ENCODE measurements at regions not wholly inside any gene's neighbourhood (a gene's known extent, or its start where the extent isn't known, plus 50 kb on each side); places are given as distances from the start of the nearest gene placed in this dataset.
"Not testable (repeated sequence)": the region's sequence is repeated elsewhere in the genome, so short reads cannot be mapped to it uniquely, and the experiment has no call there.

DNA sequence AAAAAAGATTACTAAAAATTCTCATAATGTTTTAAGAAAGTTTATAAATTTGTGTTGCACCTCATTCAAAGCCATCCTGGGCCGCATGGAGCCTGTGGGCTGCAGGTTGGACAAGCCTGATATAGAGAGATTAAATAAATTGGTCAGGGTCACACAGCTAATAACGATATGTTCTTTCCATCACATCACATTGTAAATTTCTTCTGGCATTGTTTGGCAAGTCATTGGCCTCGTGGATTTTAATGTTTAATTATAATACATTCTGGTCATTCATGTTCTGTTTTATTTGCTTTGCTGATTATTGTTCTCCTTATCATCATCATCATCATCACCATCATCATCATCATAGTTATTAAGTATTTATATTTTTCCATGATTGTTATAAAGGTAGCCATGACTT is 157.3 kb downstream of the DIO2 start:
- no peak for DNase-seq (ENCODE audit: low read depth)
- TF ChIP-seq, protein P1, sequence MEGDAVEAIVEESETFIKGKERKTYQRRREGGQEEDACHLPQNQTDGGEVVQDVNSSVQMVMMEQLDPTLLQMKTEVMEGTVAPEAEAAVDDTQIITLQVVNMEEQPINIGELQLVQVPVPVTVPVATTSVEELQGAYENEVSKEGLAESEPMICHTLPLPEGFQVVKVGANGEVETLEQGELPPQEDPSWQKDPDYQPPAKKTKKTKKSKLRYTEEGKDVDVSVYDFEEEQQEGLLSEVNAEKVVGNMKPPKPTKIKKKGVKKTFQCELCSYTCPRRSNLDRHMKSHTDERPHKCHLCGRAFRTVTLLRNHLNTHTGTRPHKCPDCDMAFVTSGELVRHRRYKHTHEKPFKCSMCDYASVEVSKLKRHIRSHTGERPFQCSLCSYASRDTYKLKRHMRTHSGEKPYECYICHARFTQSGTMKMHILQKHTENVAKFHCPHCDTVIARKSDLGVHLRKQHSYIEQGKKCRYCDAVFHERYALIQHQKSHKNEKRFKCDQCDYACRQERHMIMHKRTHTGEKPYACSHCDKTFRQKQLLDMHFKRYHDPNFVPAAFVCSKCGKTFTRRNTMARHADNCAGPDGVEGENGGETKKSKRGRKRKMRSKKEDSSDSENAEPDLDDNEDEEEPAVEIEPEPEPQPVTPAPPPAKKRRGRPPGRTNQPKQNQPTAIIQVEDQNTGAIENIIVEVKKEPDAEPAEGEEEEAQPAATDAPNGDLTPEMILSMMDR (IDR thresholded peaks at IDR 0.05; ENCODE audit: control insufficient read depth, insufficient read depth, low read depth, low read length, missing control alignments): no peak

DNA sequence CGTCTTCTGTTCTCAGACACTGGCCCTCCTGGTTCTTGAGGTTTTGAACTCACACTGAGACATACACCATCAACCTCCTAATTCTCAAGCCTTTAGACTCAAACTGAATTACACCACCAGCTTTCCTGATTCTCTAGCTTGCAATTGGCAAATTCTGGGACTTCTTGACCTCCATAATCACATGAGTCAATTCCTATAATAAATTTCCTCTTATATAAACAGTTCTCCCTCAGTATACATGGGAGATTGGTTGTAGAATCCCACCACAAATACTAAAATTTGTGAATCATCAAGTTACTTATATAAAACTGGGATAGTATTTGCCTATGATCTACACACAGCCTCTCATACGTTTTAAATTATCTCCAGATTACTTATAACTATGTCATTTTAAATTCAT is 162.2 kb downstream of the DIO2 start:
- TF ChIP-seq, protein P1 (IDR thresholded peaks at IDR 0.05; ENCODE audit: control insufficient read depth, insufficient read depth, low read depth, low read length, missing control alignments): no peak
- H3K4me3 ChIP-seq (ENCODE audit: control insufficient read depth, low read depth, low read length): no peak overlapping the region
- DNase-seq (ENCODE audit: low read depth): no peak

More for the DNA sequence above, 157.3 kb downstream of the DIO2 start:
- H3K4me3 ChIP-seq (ENCODE audit: control insufficient read depth, low read depth, low read length): no peak overlapping the region

DNA sequence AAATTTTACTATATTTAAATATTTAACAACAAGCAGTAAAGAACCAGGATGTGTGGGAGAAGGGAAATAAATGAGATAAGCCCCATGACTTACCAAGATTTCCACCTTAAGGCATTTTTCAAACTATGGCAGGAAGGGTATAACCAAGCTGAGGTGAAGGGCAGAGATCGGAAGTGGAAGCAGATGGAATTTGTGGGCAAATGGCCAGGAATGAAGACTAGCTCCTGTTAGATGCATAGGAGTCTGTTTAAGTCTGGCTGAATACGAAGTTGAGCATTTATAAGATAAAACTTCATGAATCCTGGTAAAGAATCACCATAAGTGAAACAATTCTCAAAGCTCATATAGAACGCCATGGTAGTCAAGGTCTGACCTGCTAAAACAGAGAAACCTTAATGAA is 163.5 kb downstream of the DIO2 start:
- TF ChIP-seq, protein P1 (IDR thresholded peaks at IDR 0.05; ENCODE audit: control insufficient read depth, insufficient read depth, low read depth, low read length, missing control alignments): no peak
- H3K4me3 ChIP-seq (ENCODE audit: control insufficient read depth, low read depth, low read length): no peak overlapping the region
- DNase-seq (ENCODE audit: low read depth): no peak

DNA sequence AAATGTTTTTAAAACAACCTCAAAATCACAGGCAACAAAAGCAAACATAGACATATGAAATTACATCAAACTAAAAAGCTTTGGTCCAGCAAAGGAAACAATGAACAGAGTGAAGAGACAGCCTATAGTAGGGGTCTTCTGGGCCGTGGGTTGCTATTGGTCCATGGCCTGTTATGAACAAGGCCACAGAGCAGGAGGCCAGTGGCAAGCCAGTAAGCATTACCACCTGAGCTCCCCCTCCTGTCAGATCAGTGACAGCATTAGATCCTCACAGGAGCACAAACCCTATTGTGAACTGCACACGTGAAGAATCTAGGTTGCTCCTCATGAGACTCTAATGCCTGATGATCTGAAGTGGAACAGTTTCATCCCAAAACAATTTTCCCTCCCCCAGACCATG is 174.0 kb downstream of the DIO2 start:
- H3K4me3 ChIP-seq (ENCODE audit: control insufficient read depth, low read depth, low read length): no peak overlapping the region
- no peak for DNase-seq (ENCODE audit: low read depth)
- TF ChIP-seq, protein P1 (IDR thresholded peaks at IDR 0.05; ENCODE audit: control insufficient read depth, insufficient read depth, low read depth, low read length, missing control alignments): no peak

DNA sequence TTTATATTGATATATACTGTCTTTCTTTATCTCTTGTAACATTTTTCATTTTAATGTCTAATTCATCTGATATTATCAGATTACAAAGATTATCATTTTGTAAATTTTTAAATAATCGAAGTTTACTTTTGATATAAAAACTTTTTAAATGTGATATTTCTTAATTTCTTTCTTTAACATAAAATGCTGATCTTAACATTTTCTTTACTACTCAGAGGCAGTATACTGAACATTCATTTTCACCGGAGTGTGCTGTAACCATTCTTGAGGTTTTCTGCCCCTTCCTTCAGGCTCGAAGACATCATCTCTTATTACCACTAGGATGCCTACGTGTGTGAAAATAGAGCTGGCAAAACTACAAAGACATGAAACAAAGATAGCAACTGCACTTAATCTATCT is 186.9 kb downstream of the DIO2 start:
- DNase-seq (ENCODE audit: low read depth): no peak
- TF ChIP-seq, protein P1 (IDR thresholded peaks at IDR 0.05; ENCODE audit: control insufficient read depth, insufficient read depth, low read depth, low read length, missing control alignments): no peak

DNA sequence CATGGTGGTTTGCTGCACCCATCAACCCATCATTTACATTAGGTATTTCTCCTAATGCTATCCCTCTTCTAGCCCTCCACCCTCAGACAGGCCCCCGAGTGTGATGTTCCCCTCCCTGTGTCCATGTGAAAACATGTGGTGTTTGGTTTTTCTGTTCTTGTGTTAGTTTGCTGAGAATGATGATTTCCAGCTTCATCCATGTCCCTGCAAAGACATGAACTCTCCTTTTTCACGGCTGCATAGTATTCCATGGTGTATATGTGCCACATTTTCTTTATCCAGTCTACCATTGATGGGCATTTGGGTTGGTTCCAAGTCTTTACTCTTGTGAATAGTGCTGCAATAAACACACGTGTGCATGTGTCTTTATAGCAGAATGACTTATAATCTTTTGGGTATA is 192.8 kb downstream of the DIO2 start:
- not testable (repeated sequence) for DNase-seq (ENCODE audit: low read depth); H3K4me3 ChIP-seq (ENCODE audit: control insufficient read depth, low read depth, low read length)

More for the DNA sequence above, 186.9 kb downstream of the DIO2 start:
- H3K4me3 ChIP-seq (ENCODE audit: control insufficient read depth, low read depth, low read length): no peak overlapping the region

DNA sequence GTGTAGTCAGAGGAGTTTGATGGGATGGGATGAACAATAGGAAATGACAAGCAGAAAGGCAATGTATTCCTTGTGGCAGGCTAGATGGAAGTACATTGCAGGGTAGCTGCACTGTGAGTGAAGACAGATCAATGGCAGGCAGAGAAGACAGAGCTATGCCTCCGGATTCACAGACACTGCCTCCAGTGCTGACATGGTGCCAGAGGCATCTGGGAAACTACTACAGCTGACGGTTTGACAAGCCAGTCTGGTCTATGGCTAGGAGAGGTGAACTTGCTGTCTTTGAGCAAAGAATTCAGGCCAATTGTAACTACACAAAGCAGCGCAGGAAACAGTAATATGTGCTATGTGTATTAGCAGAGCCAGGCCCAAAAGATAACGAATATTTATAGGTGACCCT is 193.5 kb downstream of the DIO2 start:
- H3K4me3 ChIP-seq (ENCODE audit: control insufficient read depth, low read depth, low read length): no peak overlapping the region
- DNase-seq (ENCODE audit: low read depth): no peak
- TF ChIP-seq, protein P1 (IDR thresholded peaks at IDR 0.05; ENCODE audit: control insufficient read depth, insufficient read depth, low read depth, low read length, missing control alignments): no peak

DNA sequence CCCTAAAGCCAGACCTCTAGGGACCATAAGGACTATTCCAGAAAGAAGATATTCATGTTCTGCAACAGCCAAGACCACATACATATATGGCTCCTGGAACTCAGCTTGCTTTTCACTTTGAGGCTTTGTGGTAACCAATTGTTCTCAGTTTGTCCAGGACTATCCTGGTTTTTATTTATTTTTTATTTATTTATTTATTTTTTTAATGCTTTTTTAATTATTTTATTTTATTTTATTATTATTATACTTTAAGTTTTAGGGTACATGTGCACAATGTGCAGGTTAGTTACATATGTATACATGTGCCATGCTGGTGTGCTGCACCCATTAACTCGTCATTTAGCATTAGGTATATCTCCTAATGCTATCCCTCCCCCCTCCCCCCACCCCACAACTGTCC is 201.1 kb downstream of the DIO2 start:
- H3K4me3 ChIP-seq (ENCODE audit: control insufficient read depth, low read depth, low read length); DNase-seq (ENCODE audit: low read depth): not testable (repeated sequence)

Data from AG09309 (cell line).